ENCODE measurements at regions not wholly inside any gene's neighbourhood (a gene's known extent, or its start where the extent isn't known, plus 50 kb on each side); places are given as distances from the start of the nearest gene placed in this dataset.

GRCh38 chr2:118237451-118237850 lies 149.2 kb downstream of the INSIG2 start:
- H3K4me3 ChIP-seq (ENCODE audit: low read depth, low read length), result no peak overlapping the region
- no peak for TF ChIP-seq CTCF (IDR thresholded peaks at IDR 0.05; ENCODE audit: low read depth, low read length)

GRCh38 chr2:118232796-118233195 lies 144.5 kb downstream of the INSIG2 start:
- H3K4me3 ChIP-seq (ENCODE audit: low read depth, low read length), result no peak overlapping the region
- TF ChIP-seq CTCF (IDR thresholded peaks at IDR 0.05; ENCODE audit: low read depth, low read length), result no peak

GRCh38 chr2:118232391-118232790 lies 144.1 kb downstream of the INSIG2 start:
- no peak overlapping the region for H3K4me3 ChIP-seq (ENCODE audit: low read depth, low read length)
- TF ChIP-seq CTCF (IDR thresholded peaks at IDR 0.05; ENCODE audit: low read depth, low read length), result no peak

- TF ChIP-seq CTCF (IDR thresholded peaks at IDR 0.05; ENCODE audit: low read depth, low read length), result no peak
These were observed 143.5 kb downstream of the INSIG2 start for GRCh38 chr2:118231759-118232158.

GRCh38 chr2:118227698-118228508 lies 139.6 kb downstream of the INSIG2 start:
- TF ChIP-seq CTCF (IDR thresholded peaks at IDR 0.05; ENCODE audit: low read depth, low read length), result no peak
- no peak overlapping the region for H3K4me3 ChIP-seq (ENCODE audit: low read depth, low read length)

More at GRCh38 chr2:118231759-118232158, 143.5 kb downstream of the INSIG2 start:
- no peak overlapping the region for H3K4me3 ChIP-seq (ENCODE audit: low read depth, low read length)

GRCh38 chr2:118225666-118226065 lies 137.4 kb downstream of the INSIG2 start:
- no peak overlapping the region for H3K4me3 ChIP-seq (ENCODE audit: low read depth, low read length)
- no peak for TF ChIP-seq CTCF (IDR thresholded peaks at IDR 0.05; ENCODE audit: low read depth, low read length)

GRCh38 chr2:118224895-118225311 lies 136.6 kb downstream of the INSIG2 start:
- TF ChIP-seq CTCF (IDR thresholded peaks at IDR 0.05; ENCODE audit: low read depth, low read length), result no peak
- no peak overlapping the region for H3K4me3 ChIP-seq (ENCODE audit: low read depth, low read length)
